ENCODE measurements at regions not wholly inside any gene's neighbourhood (a gene's known extent, or its start where the extent isn't known, plus 50 kb on each side); places are given as distances from the start of the nearest gene placed in this dataset.

DNA sequence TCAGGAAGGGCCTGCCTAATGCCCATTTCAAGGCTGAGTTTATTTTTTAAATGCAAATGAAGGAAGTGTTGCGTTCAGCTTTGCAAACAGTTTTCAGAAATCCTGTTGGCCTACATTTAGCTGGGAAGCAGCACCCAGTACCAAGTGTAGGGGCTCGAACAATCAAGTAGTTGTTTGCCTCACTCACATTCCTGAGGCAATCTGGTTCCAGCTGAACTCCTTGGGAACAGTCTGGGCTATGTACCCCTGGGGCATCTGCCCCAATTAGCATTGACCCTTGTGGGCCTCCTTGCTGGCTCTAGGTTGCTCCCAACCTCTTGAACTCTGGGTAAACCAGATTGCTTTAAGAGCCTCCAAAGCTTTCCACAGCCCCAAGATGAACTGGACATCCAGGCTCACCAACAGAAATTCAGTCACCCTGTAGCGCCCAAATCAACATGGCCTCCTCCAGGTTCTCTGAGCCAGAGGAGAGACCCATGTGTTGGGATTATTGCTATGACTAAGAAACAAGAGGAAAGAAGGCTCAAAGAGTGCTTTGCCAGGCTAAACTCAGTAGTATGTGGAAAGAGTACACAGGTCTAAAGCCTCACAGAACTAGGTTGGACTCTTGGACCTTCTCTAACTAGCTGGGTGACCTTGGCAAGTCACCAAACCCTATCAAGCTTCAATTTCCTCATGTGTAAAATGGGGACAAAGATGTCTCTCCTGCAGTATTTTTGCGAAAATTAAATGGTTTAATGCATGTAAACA lies 532.7 kb downstream of the SOX2 start:
- DNase-seq (ENCODE audit: low read depth in 1 of 2, low spot score in 1 of 2) = no peak

GRCh38 chr3:182245059-182245458 lies 533.3 kb downstream of the SOX2 start:
- no peak for DNase-seq (ENCODE audit: low read depth in 1 of 2, low spot score in 1 of 2)

DNA sequence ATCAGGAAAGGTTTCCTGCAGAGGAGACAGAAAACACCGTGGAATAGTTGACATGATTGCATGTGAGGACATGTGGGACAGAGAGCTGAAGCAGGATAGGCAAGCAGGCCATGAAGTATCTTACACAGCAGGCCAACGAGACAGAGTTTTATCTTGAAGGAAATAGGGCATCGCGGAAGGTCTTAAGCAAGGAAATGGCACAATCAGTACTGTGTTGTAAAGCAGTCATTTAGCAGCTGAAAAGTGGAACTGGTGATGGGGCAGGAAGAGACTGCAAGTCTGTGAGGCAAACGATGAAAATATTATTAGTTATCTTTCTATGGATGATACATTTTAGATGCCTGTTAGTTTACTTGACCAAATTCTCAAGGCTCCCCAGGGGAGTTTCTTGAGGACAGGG lies 535.1 kb downstream of the SOX2 start:
- DNase-seq (ENCODE audit: low read depth in 1 of 2, low spot score in 1 of 2) = no peak

GRCh38 chr3:182248349-182248880 lies 536.7 kb downstream of the SOX2 start:
- DNase-seq (ENCODE audit: low read depth in 1 of 2, low spot score in 1 of 2) = no peak

- no peak for DNase-seq (ENCODE audit: low read depth in 1 of 2, low spot score in 1 of 2)
Observed at GRCh38 chr3:182252802-182253201, 540.5 kb upstream of the ATP11B start.

DNA sequence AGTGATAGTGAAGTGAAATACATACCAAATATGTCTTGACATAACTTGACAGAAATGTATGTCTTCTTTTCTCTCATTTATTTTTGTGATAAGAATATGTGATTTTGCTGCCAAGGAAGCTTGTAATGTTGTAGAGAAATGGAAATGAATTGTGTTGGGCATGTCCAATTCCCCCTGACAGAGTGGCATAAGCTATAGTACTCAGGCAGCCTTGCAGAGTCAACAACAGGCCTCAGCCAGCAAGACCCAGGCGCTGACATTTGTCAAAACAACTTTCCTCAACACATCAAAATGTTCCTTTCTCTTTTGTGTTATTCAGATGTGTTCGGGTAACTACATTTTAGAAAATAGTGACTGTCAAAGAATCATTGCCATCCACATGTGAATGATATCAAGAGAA lies 538.1 kb upstream of the ATP11B start:
- DNase-seq (ENCODE audit: low read depth in 1 of 2, low spot score in 1 of 2) = no peak

- no peak for DNase-seq (ENCODE audit: low read depth in 1 of 2, low spot score in 1 of 2)
Observed at GRCh38 chr3:182257361-182257760, 535.9 kb upstream of the ATP11B start.

- no peak for DNase-seq (ENCODE audit: low read depth in 1 of 2, low spot score in 1 of 2)
Observed at GRCh38 chr3:182258538-182259177, 534.6 kb upstream of the ATP11B start.

- DNase-seq (ENCODE audit: low read depth in 1 of 2, low spot score in 1 of 2) = no peak
Observed at GRCh38 chr3:182259579-182259978, 533.7 kb upstream of the ATP11B start.

DNA sequence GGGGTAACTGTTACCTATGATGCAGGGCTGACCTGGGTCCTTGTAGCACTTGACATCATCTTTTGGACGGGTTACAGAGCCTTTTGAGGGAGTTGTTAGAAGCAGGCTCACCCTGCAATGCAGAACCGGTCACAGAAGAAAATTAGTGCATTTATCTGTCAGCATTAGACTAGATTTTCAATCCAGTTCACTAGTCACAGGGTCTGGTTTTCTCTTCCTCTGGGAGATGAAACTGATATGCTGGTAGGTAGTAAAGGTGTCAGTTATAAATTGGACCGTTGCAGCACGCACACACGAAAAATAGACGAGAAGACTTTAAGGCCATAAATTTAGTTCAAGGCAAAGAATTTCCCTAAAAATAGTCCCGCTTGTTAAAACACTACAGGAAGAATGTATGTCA lies 532.3 kb upstream of the ATP11B start:
- no peak for DNase-seq (ENCODE audit: low read depth in 1 of 2, low spot score in 1 of 2)

GRCh38 chr3:182268711-182269110 lies 524.6 kb upstream of the ATP11B start:
- no peak for DNase-seq (ENCODE audit: low read depth in 1 of 2, low spot score in 1 of 2)

GRCh38 chr3:182276512-182276911 lies 516.8 kb upstream of the ATP11B start:
- no peak for DNase-seq (ENCODE audit: low read depth in 1 of 2, low spot score in 1 of 2)

DNA sequence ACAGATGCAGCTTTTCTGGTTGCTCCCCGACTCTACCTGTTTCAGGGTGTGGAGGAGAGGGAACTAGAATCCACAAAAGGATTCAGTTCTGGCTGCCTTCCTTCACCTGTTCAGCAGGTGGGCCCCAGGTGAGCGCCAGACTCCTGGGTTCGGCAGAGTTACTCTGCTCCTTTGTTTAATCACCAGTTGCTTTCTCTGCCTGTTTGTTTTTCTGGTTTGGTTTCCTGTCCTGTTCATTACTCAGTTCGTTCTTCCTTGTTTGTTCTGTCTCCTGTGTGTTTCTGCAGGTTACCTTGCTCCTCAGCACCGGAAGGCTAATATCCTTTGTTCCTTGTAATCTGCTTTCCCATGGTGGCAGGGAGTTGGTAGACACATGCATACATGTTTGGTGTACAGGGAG lies 508.5 kb upstream of the ATP11B start:
- DNase-seq (ENCODE audit: low read depth in 1 of 2, low spot score in 1 of 2) = no peak

GRCh38 chr3:182292591-182292990 lies 500.7 kb upstream of the ATP11B start:
- no peak for DNase-seq (ENCODE audit: low read depth in 1 of 2, low spot score in 1 of 2)

GRCh38 chr3:182294256-182294655 lies 499.0 kb upstream of the ATP11B start:
- DNase-seq (ENCODE audit: low read depth in 1 of 2, low spot score in 1 of 2) = no peak

DNA sequence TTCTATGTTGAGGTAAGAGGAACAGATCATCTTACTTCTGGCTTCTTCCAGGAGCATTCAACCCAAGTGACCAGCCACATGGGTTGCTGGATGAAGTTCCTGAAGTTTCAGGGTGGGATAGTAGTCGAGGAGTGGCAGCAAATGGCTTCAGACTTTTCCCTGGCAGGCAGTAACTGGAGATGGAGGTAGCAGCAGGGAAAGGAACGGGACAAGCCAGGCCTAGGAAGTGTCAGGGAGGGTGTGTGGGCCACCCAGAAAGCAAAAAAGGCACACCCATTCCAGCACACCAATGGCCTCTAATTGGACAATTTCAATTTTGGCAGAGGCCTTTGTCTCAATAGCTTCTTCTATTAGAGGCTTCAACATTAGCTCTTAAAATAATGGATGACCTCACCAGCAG lies 498.6 kb upstream of the ATP11B start:
- DNase-seq (ENCODE audit: low read depth in 1 of 2, low spot score in 1 of 2) = no peak

GRCh38 chr3:182300266-182300665 lies 493.0 kb upstream of the ATP11B start:
- no peak for DNase-seq (ENCODE audit: low read depth in 1 of 2, low spot score in 1 of 2)

- no peak for DNase-seq (ENCODE audit: low read depth in 1 of 2, low spot score in 1 of 2)
Observed at GRCh38 chr3:182303169-182303568, 490.1 kb upstream of the ATP11B start.

DNA sequence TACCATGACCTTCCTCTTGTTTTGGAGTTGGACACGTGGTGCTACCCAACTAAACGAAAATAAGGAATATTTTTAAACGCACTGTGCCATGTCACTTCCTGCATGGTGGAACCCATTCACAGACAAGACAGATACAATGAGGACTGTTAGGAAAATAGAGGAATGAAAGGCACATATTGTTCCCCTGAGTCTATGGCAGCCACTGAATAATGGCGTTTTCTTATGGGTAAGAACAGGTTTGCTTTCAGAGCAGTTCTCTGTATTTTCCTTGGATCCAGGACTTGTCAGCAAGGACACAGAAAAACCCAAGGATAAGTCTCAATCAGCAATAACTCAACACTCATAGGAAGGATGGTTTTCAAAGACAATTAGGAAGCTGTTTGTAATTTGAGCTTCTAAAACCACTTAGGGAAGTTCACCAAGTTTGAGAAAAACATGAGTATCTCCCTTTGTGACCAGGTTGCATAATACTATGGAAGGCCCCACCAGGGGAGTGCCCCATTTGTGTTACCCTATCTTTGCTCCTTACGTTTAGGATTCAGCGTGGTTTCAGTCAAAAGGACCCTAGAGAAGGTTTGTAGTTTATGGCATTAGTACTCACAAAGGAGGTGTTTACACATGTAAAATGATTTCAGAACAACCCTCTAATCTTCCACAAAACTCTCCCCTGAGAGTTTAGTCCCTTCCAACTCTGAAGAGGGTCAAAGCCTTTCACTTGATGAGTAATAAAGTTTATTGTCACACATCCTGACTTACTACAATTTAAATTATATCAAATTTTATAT lies 487.2 kb upstream of the ATP11B start:
- DNase-seq (ENCODE audit: low read depth in 1 of 2, low spot score in 1 of 2) = no peak

GRCh38 chr3:182308328-182308727 lies 485.0 kb upstream of the ATP11B start:
- DNase-seq (ENCODE audit: low read depth in 1 of 2, low spot score in 1 of 2) = no peak

GRCh38 chr3:182309120-182309519 lies 484.2 kb upstream of the ATP11B start:
- DNase-seq (ENCODE audit: low read depth in 1 of 2, low spot score in 1 of 2) = no peak

GRCh38 chr3:182315313-182315712 lies 478.0 kb upstream of the ATP11B start:
- DNase-seq (ENCODE audit: low read depth in 1 of 2, low spot score in 1 of 2) = no peak

Measured in activated T-helper 1 cell treated with anti-CD3 and anti-CD28 coated beads, Interleukin-2, amount 50 U/mL, for 16 hours (primary cell).